Inferior parietal cortex (tissue), 1 donor: ENCODE measurements at regions not wholly inside any gene's neighbourhood (a gene's known extent, or its start where the extent isn't known, plus 50 kb on each side); places are given as distances from the start of the nearest gene placed in this dataset.
"Not testable (repeated sequence)": the region's sequence is repeated elsewhere in the genome, so short reads cannot be mapped to it uniquely, and the experiment has no call there.

Experiments used
- DNase-seq: peaks from one replicate; pipeline ENCODE4 v3.0.0-alpha.2; 2016; ENCODE audit errors: extremely low spot score

DNA sequence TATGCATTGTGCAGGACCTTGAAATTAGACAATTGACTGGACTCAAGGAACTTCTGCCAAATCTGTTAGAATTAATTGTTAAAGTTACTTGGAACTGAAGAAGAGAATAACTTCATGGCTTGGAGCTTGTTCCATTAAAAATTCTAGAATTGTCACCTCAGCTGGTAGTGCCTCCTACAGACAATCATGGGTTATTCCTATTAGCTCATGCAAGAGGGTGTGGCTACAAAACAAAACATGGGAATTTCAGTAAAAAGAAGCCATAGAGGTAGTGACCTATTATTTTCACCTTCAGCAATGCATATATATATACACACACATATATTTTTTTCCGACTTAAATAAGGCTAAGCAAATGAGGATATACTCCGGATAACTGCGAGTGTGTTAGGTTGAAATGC lies 181.9 kb upstream of the DTNA start:
- DNase-seq, result no peak

DNA sequence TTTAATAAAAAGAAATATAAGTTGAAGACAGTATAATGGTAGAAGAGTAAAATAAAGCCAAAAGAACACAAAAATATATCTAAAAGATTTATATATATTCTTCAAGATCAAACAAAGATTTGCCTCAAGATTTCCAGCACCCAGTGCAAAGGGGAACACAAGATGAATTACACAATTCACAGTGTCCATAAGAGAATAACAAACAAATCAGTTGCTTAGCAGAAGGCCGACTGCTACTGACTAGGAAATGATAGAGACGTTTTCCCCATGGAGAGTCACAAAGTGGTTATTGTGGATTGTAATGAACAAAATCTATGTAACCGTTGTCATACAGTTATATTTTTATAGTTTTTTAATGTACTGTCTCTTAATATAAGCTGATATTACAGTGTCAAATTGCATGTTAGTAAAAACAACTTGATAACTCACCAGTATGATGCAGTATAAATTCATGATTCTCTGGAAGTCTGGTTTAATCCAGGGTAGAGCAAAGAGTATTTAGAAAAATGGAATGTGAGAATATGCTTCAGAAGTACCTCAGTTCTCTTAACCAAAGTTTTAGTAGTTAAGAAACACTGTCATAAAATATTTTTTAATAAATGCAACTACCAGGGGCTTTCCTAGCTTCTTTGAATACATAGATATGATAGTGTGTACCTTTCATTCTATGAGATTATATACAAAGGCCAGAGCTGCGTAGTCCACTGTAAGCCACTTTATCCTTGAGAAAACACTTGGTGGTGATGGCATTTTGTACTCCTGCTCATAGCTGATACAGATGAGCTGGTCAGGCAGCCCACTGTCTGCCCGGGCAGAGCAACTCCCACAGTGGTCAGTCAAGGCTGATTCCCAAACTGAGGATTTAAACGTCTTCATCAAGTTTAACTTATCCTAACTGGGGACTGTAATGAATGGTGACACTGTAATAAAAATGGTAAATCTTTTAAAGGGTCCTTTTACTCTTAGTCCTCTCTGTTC lies 180.5 kb upstream of the DTNA start:
- DNase-seq, result no peak

DNA sequence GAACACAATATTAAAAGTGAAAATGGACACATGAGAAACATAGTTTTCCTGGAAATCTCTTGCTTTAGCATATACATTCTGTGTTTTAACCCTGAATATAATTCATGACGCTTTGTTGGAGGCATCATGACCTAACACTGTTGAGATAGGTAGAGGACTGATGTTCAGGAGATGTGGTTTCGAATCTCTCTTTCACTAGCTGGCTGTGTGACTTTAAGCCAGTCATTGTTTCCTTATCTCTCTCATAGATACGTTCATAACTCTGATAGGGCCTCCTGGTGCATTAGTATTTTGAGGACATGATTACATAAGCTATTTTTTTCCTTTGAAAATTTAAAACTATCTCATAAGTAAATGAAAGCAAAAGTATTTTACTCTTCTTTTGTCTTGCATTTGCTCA lies 179.0 kb upstream of the DTNA start:
- no peak for DNase-seq

DNA sequence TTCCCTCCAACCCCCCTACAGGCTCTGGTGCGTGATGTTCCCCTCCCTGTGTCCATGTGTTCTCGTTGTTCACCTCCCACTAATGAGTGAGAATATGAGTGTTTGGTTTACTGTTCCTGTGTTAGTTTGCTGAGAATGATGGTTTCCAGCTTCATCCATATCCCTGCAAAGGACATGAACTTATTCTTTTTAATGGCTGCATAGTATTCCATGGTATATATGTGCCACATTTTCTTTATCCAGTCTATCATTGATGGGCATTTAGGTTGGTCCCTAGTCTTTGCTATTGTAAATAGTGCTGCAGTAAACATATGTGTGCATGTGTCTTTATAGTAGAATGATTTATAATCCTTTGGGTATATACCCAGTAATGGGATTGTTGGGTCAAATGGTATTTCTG lies 175.5 kb upstream of the DTNA start:
- not testable (repeated sequence) for DNase-seq

DNA sequence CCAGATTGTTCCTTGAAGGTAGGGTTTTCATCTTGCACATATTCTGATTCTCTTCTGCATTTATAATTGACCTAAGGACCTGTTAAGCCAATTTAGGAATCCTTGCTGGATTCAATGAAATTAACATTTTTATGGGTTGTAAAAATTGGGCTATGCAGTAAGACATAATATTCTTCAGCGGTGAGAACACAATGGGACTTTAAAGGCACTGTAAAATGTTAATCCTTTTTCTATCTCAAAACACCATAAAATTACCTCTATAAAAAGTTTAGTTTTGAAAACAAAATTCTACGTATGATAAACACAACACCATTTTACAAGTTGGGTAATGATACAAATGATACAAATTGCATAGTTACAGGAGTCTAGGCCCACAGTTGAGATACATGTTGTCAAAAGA lies 169.2 kb upstream of the DTNA start:
- no peak for DNase-seq

DNA sequence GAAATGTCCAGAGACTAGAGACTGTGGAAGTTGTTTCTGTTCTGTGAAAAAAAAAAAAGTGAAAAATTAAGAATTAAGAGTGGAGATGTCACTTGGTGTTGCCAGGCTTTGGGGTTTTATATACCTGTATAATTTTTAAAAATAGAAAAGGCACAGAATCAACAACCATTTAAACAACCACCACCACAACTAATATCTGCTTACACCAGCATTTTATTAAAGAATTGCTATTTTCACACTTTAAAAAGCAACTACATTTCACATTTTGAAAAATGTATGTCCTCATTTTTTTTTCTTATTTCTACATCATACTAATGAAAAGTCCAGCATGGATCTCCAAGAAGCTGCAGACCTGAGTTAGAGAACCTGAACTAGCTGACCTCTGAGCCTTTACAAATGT lies 167.5 kb upstream of the DTNA start:
- no peak for DNase-seq

DNA sequence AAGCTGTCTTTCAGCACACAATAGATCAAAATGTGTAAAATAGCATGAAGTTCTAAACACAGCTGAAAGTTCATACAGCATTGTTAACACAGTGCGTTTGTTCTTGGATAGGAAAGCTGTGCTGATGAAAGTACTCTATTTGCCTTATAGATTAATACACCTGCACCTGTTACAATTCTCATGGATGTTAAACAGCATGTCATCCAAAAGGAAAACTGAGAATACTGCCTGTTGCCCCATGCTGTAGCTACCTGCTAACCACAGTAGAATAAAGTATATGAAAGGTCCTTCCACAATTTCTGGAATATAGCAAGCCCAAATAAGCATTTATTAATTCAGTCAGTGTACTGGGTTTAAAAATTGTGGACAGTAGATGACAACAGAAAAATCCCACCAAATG lies 166.7 kb upstream of the DTNA start:
- DNase-seq, result no peak

DNA sequence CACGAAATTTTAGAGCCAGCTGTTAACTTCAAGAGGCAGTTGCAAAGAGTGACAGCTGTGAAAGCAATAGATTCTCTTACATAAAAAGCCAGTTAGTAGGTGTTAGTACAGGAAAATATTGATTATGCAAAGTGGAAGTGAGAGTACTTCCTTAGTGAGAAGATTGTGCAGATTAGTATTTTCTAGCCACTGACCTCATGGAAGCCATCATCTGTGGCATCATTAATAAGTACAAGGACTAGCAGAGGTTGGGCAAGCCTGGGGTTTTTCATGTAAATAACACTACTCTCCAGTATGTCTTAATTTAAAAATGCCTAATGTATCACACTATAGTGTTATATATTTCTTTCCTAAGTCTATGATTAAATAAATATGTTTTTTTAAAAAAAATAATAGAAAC lies 166.2 kb upstream of the DTNA start:
- no peak for DNase-seq

DNA sequence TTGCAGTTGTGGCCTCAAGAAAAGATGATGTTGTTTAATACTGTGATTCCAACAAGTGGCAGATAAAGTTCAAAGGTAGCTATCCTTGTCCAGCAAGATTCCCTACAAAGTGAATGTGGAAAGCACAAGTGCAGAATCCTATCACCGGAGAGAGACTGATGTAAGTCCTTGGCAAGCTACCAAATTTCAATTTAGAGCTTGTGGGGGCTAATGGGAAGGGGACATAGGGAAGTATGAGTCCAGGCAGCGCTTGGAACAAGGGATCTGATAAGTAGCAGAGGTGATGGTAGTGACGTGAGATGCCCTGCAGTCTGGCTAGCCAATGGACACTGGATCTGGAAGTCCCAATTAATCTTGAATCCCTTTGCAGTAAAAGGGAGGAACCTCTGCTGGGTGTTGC lies 165.2 kb upstream of the DTNA start:
- DNase-seq, result no peak

DNA sequence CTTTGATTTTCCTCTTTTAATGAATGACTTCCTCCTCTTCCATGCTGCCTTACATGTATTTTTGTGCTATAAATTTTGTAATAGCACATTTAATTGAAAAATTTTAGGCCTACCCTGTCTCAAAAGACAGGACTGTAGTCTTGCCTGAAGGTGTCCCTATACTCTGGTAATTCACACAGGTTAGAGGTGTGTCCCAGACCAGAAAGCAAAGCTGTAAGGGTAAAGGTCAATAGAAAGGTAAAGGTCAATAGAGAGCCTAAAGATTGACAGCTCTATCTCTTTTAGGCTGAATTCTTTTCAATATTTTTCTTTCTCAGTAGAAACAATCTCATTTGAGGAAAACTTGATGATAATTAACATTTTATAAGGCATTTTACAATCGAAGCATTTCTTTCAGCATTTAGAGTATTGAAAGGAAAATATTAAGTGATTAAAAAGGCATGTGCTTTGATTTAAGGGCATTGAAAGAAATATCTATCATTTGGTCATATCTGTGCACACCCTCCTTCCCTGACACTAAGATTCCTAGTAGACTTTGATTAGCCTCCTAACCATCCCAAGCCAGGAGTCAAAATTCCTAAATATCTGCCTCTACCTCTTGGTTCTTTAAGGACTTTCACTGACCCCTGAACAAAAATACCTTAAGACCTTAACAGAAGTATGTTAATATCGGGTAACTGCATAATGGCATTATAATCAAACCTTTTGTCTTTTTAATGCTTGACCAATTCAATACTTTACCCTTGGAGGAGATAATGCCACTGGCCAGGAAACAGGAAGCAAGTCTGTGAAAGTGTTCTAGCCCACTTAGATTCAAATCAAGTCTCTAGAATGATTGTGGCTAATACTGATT lies 161.8 kb upstream of the DTNA start:
- no peak for DNase-seq

DNA sequence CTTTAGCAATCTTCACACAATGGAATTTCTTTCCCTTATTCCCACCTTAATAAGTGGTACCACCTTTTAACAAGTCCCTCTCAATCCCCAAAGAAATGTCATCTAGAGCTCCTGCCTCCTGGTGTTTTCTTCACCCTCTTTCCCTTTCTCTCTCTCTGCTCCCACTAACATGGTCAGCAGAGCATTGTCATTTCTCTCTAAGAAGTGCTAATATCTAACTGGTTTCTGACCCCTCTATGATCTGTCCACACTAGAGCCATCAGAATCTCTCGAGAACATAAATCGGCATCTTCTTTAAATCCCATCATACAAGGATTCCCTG lies 161.2 kb upstream of the DTNA start:
- no peak for DNase-seq

DNA sequence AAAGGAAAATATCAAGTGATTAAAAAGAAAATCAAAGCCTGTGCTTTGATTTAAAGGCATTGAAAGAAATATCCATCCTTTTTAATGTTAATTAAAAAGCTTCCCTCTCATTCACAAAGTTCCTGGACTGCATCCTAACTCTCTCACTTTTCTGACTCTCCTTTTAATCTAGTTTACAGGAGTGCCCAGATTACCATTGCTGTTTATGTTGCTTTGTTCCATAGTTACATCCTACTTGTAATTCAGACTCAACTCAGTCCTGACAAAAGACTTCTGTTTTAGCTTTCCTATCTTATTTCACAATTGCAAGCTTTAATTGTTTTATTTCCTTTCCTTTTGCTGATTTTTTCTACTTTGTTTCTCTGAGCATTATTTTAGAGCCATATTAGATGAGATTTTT lies 160.7 kb upstream of the DTNA start:
- no peak for DNase-seq

DNA sequence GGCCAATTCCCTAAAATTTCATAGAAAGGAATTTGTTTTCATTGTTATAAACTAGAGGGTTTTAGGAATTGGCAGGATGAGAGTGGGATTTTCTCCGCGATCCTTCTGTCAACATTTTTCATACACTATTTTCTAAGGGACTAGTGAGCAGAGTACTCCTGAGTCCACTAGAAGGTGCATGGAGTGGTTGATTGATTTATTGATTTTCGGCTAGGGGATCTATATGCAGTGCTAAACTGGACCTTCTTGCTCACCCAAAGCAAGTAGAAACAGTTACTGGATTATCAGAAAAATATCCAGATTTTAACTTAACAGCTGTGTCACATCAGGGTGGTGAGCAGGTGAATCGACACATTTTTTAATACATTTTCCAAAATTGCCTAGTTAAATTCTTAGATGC lies 159.9 kb upstream of the DTNA start:
- DNase-seq, result no peak

DNA sequence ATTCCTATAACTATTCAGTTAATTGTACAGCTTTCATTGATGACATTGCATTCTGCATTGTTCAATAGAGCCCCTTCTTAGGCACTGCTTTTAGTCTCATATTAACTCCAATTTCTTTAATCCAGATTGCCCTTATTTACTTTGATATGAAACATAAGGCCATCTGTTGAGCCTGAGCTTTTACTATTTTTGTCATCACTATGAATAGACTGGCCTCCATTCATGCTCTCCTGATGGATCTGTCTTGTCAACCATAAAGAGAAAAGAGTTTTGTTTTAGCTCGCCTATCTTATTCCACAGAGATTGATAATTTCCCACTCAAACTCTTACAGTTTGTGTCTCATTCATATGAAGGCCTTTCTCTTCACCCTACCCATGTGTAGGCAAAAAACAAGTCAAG lies 159.2 kb upstream of the DTNA start:
- no peak for DNase-seq

DNA sequence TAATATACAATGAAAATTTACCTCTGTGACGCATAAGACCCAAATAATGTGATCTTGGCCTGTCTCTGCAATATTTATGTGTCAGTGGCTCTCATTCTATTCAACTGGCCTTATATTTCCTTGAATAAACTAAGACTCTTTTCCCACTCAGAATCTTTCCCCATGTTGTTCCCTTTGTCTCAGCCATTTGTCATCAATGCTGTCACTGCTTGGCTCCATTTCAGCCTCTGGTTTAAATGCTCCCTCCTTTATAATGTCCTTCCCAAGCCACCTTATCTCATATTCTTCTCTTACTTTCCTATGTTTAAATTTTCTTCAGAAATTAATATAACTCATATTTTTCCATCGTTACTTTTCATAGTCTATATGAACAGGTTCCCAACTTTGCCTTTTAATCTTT lies 158.3 kb upstream of the DTNA start:
- no peak for DNase-seq

DNA sequence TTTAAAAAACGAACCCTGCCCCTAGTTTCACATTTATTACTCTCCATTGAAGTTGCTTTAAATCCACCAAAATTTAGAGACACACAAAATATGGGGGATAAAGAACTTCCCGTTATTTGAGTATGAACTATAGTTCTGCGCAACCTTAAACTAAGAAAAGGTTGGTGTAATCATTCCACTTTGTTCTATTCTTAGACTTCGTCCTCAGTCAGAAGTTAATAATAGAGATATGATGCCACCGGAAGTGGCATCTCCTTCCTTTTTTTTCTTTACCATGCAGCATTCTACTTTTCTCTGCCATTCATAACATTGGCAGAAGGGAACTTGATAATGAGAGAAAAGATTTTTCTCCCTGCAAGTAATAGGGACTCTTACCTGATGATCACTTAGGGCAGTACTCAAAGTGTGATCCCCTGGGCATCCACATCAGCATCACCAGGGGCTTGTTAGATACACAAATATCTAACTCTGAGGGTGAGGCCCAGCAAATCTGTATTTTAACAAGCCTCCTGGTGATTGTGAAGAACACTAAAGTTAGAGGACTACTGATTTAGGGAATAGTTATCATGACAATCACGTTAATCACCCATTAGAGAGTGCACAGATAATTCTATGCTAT lies 147.7 kb upstream of the DTNA start:
- no peak for DNase-seq

DNA sequence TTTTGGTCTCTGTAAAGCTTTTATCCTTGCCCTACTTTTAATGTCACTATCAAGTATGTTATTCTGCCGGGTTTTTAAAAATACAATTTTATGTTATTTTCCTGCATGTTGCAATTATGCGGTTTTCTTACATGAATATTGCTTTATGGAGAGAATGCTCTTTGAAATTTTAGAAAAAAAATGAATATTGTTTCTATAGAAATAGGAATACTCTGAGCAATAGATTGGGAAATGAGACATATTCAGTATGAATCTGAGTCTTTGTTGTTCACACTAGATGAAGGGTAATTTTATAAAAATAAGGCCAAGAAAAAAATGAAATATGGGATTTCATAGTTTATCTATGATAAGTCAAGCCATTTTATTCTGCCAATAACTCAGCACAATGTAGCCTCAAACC lies 142.2 kb upstream of the DTNA start:
- DNase-seq, result no peak

DNA sequence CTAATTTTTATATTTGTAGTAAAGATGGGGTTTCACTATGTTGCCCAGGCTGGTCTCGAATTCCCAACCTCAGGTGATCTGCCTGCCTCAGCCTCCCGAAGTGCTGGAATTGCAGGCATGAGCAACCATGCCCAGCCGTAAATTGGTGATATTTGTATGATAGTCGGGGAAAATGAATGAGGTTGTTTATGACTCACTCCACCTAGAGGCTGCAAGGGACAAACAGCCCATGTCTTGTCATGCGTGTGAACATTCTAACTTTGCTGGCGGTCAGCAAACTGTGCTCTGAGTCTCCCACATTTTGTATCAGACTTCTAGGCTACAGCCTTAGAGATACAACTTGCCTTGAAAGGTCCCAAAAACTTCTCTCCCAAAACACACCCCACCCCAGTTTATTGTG lies 133.5 kb upstream of the DTNA start:
- no peak for DNase-seq

DNA sequence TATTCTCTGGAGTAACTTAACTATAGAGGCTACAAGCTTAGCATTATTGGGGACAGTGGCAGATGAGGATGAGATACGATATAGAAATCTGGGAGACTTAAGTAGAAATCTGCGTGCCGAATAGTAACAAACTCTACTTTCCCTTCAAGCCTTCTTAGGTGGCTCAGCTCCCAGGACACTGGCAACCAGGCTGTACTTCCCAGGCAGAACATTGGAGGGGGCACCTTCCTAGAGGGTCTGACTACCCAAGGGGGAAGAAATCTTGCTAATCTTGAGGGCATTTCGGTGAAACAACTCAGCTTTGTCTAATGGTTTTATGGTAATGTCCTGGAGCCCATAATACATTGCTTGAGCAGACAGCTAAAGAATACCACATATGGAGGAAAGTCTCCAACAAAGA lies 126.2 kb upstream of the DTNA start:
- DNase-seq, result no peak

DNA sequence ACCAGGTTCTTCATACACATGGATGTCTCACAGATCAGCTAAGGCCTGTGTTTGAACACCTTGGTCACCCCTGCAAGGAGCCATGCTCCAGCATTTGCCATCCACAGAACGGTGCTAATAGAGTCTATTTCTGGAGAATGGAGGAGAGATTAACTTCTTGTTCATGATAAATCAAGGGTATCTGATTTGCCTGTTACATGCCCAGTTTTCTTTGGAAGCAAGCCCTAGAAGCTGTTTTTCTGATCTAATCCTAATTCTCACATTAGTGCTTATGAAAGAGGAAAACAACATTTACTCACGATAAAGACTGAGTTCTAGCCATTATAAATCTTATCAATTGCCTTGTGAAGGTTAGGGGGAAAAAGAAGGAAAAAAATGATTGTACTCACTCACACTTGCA lies 119.6 kb upstream of the DTNA start:
- no peak for DNase-seq

DNA sequence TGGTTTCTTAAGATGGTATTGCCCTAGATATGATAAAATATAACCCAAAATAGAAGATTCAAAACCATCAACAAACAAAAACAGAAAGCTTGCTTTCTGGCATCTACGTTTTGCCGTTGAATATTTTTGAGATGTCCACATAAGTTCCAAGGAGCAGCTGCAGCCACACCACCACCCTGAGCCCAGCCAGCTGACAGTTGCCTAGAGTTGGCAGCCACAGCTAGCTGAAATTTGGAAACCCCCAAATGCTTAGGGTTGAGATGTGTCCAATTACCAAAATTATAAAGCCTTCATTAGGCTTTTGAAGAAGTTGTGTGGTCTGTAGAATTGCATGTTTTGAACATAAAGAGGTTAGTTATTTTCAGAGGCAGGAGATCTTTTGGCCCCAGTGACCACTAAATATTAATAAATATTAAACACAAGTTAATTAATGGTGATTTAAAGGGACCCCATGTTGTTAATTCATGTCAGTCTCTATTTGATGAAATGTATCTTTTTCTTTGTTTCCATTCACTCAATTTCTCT lies 118.1 kb upstream of the DTNA start:
- no peak for DNase-seq

DNA sequence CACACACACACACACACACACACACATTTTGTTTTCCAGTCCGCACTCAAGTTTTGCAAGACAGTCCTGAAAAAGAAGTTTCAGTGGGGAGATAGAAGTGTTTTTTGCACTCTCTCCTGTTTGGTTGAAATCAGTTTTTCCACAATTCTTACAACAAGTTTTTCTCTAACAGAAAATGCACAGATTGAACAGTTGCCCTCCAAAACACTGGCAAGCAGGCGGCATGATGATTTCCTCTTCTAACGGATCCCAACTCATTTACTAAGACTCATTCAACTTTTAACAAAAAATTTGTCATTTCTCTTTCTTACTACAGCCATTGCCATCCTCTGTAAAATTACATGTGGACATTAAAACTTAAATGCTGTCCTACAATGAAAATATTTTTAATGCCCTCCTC lies 117.6 kb upstream of the DTNA start:
- no peak for DNase-seq
